K562 (cell line): ENCODE measurements at regions not wholly inside any gene's neighbourhood (a gene's known extent, or its start where the extent isn't known, plus 50 kb on each side); places are given as distances from the start of the nearest gene placed in this dataset.

ENCODE experiments used
- ARNT ChIP-seq, 2 experiments: fragments of 450-650 bp; IDR thresholded peaks; 2 replicates each; pipeline ENCODE4 v1.6.1; 2016; ENCODE audit warnings: mild to moderate bottlenecking in 1 of 2
- BCOR ChIP-seq: fragments of 450-650 bp; IDR thresholded peaks from 2 replicates; pipeline ENCODE4 v1.6.1; 2016
- NFE2 ChIP-seq: IDR thresholded peaks from 2 replicates; pipeline ENCODE4 v1.6.1; 2014; ENCODE audit warnings: antibody characterized with exemption, low read depth
- POLR3A ChIP-seq: IDR thresholded peaks from 2 replicates; pipeline ENCODE4 v1.6.1; 2011; ENCODE audit warnings: borderline replicate concordance, mild to moderate bottlenecking, moderate library complexity; ENCODE audit not compliant: insufficient read length, insufficient read depth; ENCODE audit errors: extremely low read depth
- RERE ChIP-seq: sonication (generic); formaldehyde crosslinking; IDR thresholded peaks from 2 replicates; pipeline ENCODE4 v1.8.0; 2023; ENCODE audit warnings: missing genetic modification reagents, mild to moderate bottlenecking, borderline replicate concordance
- TCF3 ChIP-seq: sonication (generic); formaldehyde crosslinking; IDR thresholded peaks from 2 replicates; pipeline ENCODE4 v1.4.0; 2020; ENCODE audit warnings: mild to moderate bottlenecking, missing genetic modification reagents
- ZNF277 ChIP-seq: fragments of 250-450 bp; sonication (Bioruptor Pico); IDR thresholded peaks from 2 replicates; pipeline ENCODE4 v1.8.0; 2022; ENCODE audit warnings: inconsistent platforms, mild to moderate bottlenecking, moderate library complexity, borderline replicate concordance
- ZNF518B ChIP-seq: fragments of 250-450 bp; sonication (Bioruptor Pico); IDR thresholded peaks from 2 replicates; pipeline ENCODE4 v1.5.0; 2021; ENCODE audit warnings: mild to moderate bottlenecking, moderate library complexity
- ZNF740 ChIP-seq, 3 experiments: fragments of 200-800 bp in 1 of 3; sonication (Bioruptor generic) in 1 of 3; sonication (generic) in 1 of 3; formaldehyde crosslinking in 1 of 3; IDR thresholded peaks; 2 replicates each; pipeline versions ENCODE4 v1.6.1 to v1.8.0; 2016 to 2022; ENCODE audit warnings: mild to moderate bottlenecking in 2 of 3, missing compliant biosample characterization in 2 of 3, missing genetic modification characterization in 2 of 3, missing genetic modification reagents in 1 of 3

GRCh38 chr4:104829761-104830160 lies 316.9 kb upstream of the TET2 start (continued):
- TF ChIP-seq RERE (CRISPR knock-in tag) = no peak
- TF ChIP-seq ZNF518B = no peak
- TF ChIP-seq BCOR = no peak
- TF ChIP-seq TCF3 (CRISPR knock-in tag) = no peak
- TF ChIP-seq NFE2 = no peak
- no peak for TF ChIP-seq ARNT (IDR thresholded peaks at IDR 0.05)
- TF ChIP-seq POLR3A = no peak
- TF ChIP-seq ZNF277 (CRISPR knock-in tag) = no peak
- TF ChIP-seq ZNF740 (CRISPR knock-in tag; IDR thresholded peaks at IDR 0.05) = no peak
- no peak for TF ChIP-seq ZNF740 (tag; IDR thresholded peaks at IDR 0.05)
